ENCODE measurements at regions not wholly inside any gene's neighbourhood (a gene's known extent, or its start where the extent isn't known, plus 50 kb on each side); places are given as distances from the start of the nearest gene placed in this dataset.

DNA sequence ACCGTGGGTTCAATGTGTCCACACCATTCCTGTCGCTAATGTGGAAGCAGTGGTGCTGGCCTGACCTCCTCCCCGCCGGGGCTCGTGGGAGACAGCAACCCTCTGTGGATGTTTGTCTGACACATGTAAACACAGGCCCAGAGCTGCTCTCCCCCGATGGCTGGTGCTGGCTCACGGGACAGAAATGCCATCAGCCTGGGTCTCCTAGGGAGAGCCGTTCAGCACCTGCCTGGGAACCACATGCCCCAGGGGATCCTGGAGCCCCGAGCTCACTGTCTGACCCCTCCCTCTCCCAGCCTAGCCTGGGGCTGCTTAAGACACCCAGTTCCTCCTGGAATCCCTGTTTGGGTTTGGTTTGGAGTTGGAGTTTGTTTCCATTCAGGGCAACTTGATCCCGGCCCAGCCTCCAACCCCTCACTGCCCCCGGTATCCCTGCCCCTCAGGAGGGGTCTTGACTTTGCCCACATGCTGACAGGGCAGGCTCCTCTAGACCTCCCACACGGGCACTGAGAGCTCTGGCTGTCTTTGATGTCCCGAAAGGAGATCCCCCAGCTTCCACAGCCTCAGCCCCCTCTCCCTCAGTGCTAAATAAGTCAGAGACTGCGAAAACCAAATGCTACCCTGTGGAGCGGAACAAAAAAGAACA is 50.9 kb upstream of the WNT11 start:
- Histone ChIP-seq H3K4me3 (ENCODE audit: low read depth in 2 of 2, low read length in 1 of 2) (no peak overlapping the region), H3K4me2 (no peak overlapping the region), H3K9me3 (no peaks in the 10 kb centered on the region), H3K27ac (ENCODE audit: low read depth in 2 of 2, low read length in 1 of 2) (no peak overlapping the region), H3K9me2 (no peaks in the 10 kb centered on the region), H2AFZ (ENCODE audit: low read depth) (no peak overlapping the region), H3K79me2 (ENCODE audit: insufficient read depth) (no peaks in the 10 kb centered on the region), H3F3A (replicated peaks; ENCODE audit: insufficient read depth) (no peaks in the 10 kb centered on the region), H3K36me3 (replicated peaks in 1 of 2; ENCODE audit: control insufficient read depth in 1 of 2, insufficient read depth in 2 of 2, low read length in 1 of 2) (no peaks in the 10 kb centered on the region), H3K9ac (no peak overlapping the region), H3K27me3 (ENCODE audit: insufficient read depth) (peaks cover 17% of the 10 kb centered on the region; the same call in 1 of the 2 replicates), H4K20me1 (ENCODE audit: insufficient read depth) (no peaks in the 10 kb centered on the region), H3K4me1 (ENCODE audit: control insufficient read depth in 1 of 2, insufficient read depth in 2 of 2, low read depth in 1 of 2, low read length in 1 of 2) (no peaks in the 10 kb centered on the region)
- TF ChIP-seq FOXJ3 (CRISPR knock-in tag; IDR thresholded peaks at IDR 0.05) (no peak), GABPA (IDR thresholded peaks at IDR 0.05; ENCODE audit: low read depth) (no peak), NRF1 (IDR thresholded peaks at IDR 0.05; ENCODE audit: low read depth, low read length) (no peak), CHD2 (IDR thresholded peaks at IDR 0.05; ENCODE audit: low read length, partially characterized antibody) (no peak), MEF2A (IDR thresholded peaks at IDR 0.05; ENCODE audit: borderline replicate concordance, low read depth) (no peak), NFIC (IDR thresholded peaks at IDR 0.05; ENCODE audit: borderline replicate concordance) (no peak), RFX5 (IDR thresholded peaks at IDR 0.05; ENCODE audit: low read length) (no peak), TEAD4 (IDR thresholded peaks at IDR 0.05; ENCODE audit: borderline replicate concordance, insufficient read depth) (no peak), JUND (IDR thresholded peaks at IDR 0.05) (no peak), YY1 (IDR thresholded peaks at IDR 0.05; ENCODE audit: low read depth) (no peak)
- TF ChIP-seq, protein P1, sequence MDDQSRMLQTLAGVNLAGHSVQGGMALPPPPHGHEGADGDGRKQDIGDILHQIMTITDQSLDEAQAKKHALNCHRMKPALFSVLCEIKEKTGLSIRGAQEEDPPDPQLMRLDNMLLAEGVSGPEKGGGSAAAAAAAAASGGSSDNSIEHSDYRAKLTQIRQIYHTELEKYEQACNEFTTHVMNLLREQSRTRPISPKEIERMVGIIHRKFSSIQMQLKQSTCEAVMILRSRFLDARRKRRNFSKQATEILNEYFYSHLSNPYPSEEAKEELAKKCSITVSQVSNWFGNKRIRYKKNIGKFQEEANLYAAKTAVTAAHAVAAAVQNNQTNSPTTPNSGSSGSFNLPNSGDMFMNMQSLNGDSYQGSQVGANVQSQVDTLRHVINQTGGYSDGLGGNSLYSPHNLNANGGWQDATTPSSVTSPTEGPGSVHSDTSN (IDR thresholded peaks at IDR 0.05), result no peak
- TF ChIP-seq, protein P2, sequence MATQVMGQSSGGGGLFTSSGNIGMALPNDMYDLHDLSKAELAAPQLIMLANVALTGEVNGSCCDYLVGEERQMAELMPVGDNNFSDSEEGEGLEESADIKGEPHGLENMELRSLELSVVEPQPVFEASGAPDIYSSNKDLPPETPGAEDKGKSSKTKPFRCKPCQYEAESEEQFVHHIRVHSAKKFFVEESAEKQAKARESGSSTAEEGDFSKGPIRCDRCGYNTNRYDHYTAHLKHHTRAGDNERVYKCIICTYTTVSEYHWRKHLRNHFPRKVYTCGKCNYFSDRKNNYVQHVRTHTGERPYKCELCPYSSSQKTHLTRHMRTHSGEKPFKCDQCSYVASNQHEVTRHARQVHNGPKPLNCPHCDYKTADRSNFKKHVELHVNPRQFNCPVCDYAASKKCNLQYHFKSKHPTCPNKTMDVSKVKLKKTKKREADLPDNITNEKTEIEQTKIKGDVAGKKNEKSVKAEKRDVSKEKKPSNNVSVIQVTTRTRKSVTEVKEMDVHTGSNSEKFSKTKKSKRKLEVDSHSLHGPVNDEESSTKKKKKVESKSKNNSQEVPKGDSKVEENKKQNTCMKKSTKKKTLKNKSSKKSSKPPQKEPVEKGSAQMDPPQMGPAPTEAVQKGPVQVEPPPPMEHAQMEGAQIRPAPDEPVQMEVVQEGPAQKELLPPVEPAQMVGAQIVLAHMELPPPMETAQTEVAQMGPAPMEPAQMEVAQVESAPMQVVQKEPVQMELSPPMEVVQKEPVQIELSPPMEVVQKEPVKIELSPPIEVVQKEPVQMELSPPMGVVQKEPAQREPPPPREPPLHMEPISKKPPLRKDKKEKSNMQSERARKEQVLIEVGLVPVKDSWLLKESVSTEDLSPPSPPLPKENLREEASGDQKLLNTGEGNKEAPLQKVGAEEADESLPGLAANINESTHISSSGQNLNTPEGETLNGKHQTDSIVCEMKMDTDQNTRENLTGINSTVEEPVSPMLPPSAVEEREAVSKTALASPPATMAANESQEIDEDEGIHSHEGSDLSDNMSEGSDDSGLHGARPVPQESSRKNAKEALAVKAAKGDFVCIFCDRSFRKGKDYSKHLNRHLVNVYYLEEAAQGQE (IDR thresholded peaks at IDR 0.05; ENCODE audit: low read depth, low read length), result no peak
- TF ChIP-seq, protein P3, sequence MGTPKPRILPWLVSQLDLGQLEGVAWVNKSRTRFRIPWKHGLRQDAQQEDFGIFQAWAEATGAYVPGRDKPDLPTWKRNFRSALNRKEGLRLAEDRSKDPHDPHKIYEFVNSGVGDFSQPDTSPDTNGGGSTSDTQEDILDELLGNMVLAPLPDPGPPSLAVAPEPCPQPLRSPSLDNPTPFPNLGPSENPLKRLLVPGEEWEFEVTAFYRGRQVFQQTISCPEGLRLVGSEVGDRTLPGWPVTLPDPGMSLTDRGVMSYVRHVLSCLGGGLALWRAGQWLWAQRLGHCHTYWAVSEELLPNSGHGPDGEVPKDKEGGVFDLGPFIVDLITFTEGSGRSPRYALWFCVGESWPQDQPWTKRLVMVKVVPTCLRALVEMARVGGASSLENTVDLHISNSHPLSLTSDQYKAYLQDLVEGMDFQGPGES (IDR thresholded peaks at IDR 0.05; ENCODE audit: low read depth, low read length), result no peak
- DNase-seq, result no peak
- 57% methylated on average over 8 of the region's 15 CpGs for WGBS (ENCODE audit: low lambda C conversion rate)
- CTCF ChIA-PET, result interaction anchor here (0.8 to 3.2 kb wide), 3 partner anchors 9 to 50 kb away, joined by 3 to 17 read pairs (median 3); no protein-coding TSS in a partner anchor
- POLR2A ChIA-PET, result no interaction called here
